Right atrium auricular region (tissue), 2 donors: ENCODE measurements at regions not wholly inside any gene's neighbourhood (a gene's known extent, or its start where the extent isn't known, plus 50 kb on each side); places are given as distances from the start of the nearest gene placed in this dataset.
"Not testable (repeated sequence)": the region's sequence is repeated elsewhere in the genome, so short reads cannot be mapped to it uniquely, and the experiment has no call there.

ENCODE experiments used
- DNase-seq: peaks from one replicate; pipeline ENCODE4 v3.0.0-alpha.2; 2019; ENCODE audit warnings: low spot score
- H3K27ac ChIP-seq, 2 donors: fragments of 200-600 bp; sonication (generic); 1 replicate in 1 of 2; 2 replicates in 1 of 2; pipeline ENCODE4 v1.5.1; 2016 to 2019
- H3K27me3 ChIP-seq, 2 donors: fragments of 200-600 bp; sonication (generic); one replicate each; pipeline versions ENCODE4 v1.5.1 to v1.6.0; 2017 to 2019
- H3K36me3 ChIP-seq: fragments of 200-600 bp; sonication (generic); one replicate; pipeline ENCODE4 v1.5.1; 2016
- H3K4me1 ChIP-seq, 2 donors: fragments of 200-600 bp; sonication (generic); one replicate each; pipeline versions ENCODE4 v1.5.1 to v1.6.0; 2017 to 2019
- H3K4me3 ChIP-seq, 2 donors: fragments of 200-600 bp; sonication (generic); 1 replicate in 1 of 2; 2 replicates in 1 of 2; pipeline ENCODE4 v1.5.1; 2017 to 2019; ENCODE audit warnings: mild to moderate bottlenecking in 1 of 2, moderate library complexity in 1 of 2
- H3K9me3 ChIP-seq, 2 donors: fragments of 200-600 bp; sonication (generic); one replicate each; pipeline ENCODE4 v1.5.1; 2019
- TF ChIP-seq, protein P1 (sequence below), 2 donors: fragments of 200-600 bp; sonication (generic); IDR thresholded peaks; one replicate each; pipeline ENCODE4 v1.5.1; 2019; ENCODE audit warnings: antibody characterized with exemption in 2 of 2

DNA sequence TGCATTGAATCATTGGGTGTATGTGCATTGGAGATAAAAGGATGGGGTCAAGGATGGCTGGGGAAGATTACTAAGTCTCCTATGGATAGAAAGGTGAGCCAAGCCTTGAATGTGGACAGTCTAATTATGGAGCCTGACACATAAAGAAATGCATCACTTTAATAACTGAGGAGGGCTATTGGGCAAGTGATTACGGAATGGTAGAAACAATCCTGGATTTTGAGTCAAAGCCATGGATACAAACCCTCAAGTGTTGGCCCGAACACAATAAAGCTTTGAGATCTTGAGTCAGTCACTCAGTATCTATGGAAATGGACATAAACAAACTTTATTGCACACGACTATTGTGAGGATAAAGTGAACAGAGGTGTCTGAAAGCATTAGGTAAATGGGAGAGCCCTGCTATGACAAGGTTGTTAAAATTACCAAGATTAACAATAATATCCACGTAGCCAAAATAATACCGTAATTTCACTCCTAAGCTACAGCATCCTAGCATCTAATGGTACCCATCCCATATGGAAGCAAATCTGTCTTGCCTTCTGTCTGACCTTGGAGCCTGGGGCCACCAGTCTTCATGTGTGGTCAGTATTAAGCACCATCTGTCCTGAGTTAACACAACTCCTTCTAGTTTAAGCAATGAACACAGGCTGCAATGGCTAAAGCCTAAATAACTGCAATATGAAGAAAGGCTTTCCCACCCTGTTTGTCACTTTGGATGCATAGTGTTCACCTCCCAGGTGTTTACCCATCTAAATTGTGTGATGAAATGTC is 136.9 kb upstream of the PRICKLE2 start:
- Histone ChIP-seq H3K27ac (no peak overlapping the region), H3K9me3 (no peaks in the 10 kb centered on the region), H3K36me3 (no peaks in the 10 kb centered on the region), H3K4me3 (no peak overlapping the region), H3K4me1 (no peaks in the 10 kb centered on the region), H3K27me3 (no peaks in the 10 kb centered on the region)
- TF ChIP-seq, protein P1, sequence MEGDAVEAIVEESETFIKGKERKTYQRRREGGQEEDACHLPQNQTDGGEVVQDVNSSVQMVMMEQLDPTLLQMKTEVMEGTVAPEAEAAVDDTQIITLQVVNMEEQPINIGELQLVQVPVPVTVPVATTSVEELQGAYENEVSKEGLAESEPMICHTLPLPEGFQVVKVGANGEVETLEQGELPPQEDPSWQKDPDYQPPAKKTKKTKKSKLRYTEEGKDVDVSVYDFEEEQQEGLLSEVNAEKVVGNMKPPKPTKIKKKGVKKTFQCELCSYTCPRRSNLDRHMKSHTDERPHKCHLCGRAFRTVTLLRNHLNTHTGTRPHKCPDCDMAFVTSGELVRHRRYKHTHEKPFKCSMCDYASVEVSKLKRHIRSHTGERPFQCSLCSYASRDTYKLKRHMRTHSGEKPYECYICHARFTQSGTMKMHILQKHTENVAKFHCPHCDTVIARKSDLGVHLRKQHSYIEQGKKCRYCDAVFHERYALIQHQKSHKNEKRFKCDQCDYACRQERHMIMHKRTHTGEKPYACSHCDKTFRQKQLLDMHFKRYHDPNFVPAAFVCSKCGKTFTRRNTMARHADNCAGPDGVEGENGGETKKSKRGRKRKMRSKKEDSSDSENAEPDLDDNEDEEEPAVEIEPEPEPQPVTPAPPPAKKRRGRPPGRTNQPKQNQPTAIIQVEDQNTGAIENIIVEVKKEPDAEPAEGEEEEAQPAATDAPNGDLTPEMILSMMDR (IDR thresholded peaks at IDR 0.05), result no peak
- no peak for DNase-seq

DNA sequence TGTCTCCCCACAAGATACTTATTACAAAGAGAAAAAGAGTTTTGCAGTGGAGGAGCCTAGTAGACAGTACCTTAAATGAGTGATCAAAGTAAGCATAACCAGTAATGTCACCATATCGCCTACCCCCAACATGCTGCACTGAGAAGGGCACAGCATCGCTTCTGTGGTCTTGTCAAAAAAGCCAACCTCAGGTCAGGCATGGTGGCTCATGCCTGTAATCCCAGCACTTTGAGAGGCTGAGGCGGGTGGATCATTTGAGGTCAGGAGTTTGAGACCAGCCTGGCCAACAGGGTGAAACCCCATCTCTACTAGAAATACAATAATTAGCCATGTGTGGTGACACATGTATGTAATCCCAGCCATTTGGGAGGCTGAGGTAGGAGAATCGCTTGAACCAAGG is 135.8 kb upstream of the PRICKLE2 start:
- not testable (repeated sequence) for H3K36me3 ChIP-seq, H3K4me3 ChIP-seq, H3K27ac ChIP-seq, DNase-seq, H3K27me3 ChIP-seq, H3K4me1 ChIP-seq, H3K9me3 ChIP-seq

DNA sequence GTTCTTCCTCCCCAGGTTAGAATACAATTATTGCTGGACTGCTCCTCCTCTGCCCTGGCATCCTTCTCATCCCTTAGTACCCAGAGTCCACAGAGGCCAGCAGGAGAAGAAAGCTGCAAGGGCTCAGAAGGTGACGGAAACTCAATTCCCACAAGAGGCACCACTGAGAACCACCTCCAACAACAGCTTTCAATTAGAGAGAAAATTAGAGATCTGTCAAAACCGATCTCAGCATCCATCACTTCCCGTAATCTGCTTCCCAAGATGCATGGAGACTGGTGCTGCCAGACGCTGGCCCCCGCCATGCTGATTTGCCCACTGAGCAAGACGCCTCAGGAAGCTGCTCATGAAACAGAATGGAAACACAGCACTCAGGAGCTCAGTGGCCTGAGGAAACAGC is 135.0 kb upstream of the PRICKLE2 start:
- no peak overlapping the region for H3K27ac ChIP-seq
- TF ChIP-seq, protein P1 (IDR thresholded peaks at IDR 0.05), result no peak
- H3K4me3 ChIP-seq, result no peak overlapping the region
- no peaks in the 10 kb centered on the region for H3K36me3 ChIP-seq
- DNase-seq, result no peak
- no peaks in the 10 kb centered on the region for H3K9me3 ChIP-seq
- H3K27me3 ChIP-seq, result no peaks in the 10 kb centered on the region
- peaks cover 0 to 5% of the 10 kb centered on the region in 2 donors for H3K4me1 ChIP-seq

DNA sequence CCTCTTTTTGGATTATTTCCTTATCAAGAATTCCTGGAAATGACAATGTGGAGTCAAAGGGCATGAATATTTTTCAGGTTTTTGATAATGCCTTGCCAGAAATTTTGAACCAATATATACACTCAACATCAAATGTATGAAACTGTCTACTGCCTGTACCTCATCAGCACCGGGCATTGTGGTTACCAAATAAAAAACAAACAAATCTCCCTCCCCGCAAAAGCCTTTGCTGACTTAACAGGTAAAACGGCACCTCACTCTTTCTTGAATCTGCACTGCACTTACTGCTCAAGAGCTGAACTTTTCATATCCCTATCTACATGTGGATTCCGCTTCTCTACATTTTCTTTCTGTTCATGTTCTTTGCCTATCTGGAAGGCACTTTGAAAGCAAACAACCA is 134.5 kb upstream of the PRICKLE2 start:
- TF ChIP-seq, protein P1 (IDR thresholded peaks at IDR 0.05), result no peak
- H3K27me3 ChIP-seq, result no peaks in the 10 kb centered on the region
- no peak for DNase-seq

DNA sequence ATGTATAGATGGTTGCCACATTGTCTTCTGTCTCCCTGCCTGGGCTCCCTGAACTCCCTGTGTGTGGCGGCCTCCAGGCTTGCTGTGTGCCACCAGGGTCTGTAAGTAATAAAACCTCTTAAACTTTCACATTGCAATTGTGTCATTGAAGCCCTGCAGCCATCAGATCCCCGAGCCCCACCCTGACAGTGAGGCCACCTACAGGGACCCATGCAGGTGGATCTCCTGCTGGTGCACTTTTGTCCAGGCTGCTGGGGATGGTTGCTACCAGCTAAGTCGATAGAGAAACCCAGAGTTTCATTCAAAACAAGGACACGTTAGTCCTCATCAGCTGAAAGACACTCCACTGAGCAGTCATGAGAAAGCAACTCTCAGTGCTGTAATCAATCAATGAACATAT is 133.6 kb upstream of the PRICKLE2 start:
- no peaks in the 10 kb centered on the region for H3K27me3 ChIP-seq
- DNase-seq, result no peak
- no peak overlapping the region for H3K4me3 ChIP-seq
- H3K36me3 ChIP-seq, result no peaks in the 10 kb centered on the region
- no peak overlapping the region for H3K27ac ChIP-seq
- TF ChIP-seq, protein P1 (IDR thresholded peaks at IDR 0.05), result no peak
- H3K4me1 ChIP-seq, result peaks cover 0 to 11% of the 10 kb centered on the region in 2 donors
- no peaks in the 10 kb centered on the region for H3K9me3 ChIP-seq

More for the DNA sequence above, 134.5 kb upstream of the PRICKLE2 start:
- Histone ChIP-seq H3K9me3 (no peaks in the 10 kb centered on the region), H3K4me1 (peaks cover 0 to 10% of the 10 kb centered on the region in 2 donors), H3K4me3 (no peak overlapping the region), H3K27ac (no peak overlapping the region), H3K36me3 (no peaks in the 10 kb centered on the region)

DNA sequence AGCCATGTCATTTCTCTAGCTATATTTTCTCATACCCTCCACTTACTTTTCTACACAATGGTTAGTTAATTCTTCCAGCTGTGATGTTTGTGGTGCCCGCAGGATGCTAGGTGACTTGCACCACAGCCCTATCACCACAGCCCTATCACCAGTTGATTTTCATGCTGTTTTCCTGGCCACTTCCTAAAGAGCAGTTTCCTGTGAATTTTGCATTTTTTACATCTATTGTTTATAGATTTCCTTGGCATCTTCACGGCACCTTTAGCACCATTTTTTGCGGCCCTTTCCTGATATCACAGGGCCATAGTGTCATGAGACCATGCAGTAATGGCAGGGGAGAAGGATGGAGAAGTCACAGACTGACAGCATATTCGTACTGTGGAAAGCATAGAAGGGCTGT is 132.9 kb upstream of the PRICKLE2 start:
- H3K4me1 ChIP-seq, result peaks cover 0 to 11% of the 10 kb centered on the region in 2 donors
- DNase-seq, result no peak

More for the DNA sequence above, 132.9 kb upstream of the PRICKLE2 start:
- H3K4me3 ChIP-seq, result no peak overlapping the region
- no peak overlapping the region for H3K27ac ChIP-seq
- no peaks in the 10 kb centered on the region for H3K36me3 ChIP-seq
- no peaks in the 10 kb centered on the region for H3K27me3 ChIP-seq
- TF ChIP-seq, protein P1 (IDR thresholded peaks at IDR 0.05), result no peak
- no peaks in the 10 kb centered on the region for H3K9me3 ChIP-seq
